GM12878 (cell line): ENCODE measurements at regions not wholly inside any gene's neighbourhood (a gene's known extent, or its start where the extent isn't known, plus 50 kb on each side); places are given as distances from the start of the nearest gene placed in this dataset.

Experiments
- ATAC-seq: fragments of 200-7000 bp; cut with Tn5 transposase; 3 replicates; pipeline ENCODE4 v1.9.1; 2020; ENCODE audit warnings: mild to moderate bottlenecking, moderate library complexity
- BruUV-seq: library from RNA; stranded (reverse); fragments of 400-500 nt; replicated peaks from 2 replicates; lab custom pipeline; 2021; lab: Mats Ljungman, UMichigan
- CTCF ChIA-PET: fragments of 300-600 bp; sonication (Branson Sonifier 250); formaldehyde crosslinking; extraction: SDS; loops from one replicate; lab custom pipeline; 2021; ENCODE audit warnings: inconsistent platforms; lab: Yijun Ruan, JAX
- POLR2A ChIA-PET: fragments of 350-600 bp; formaldehyde crosslinking; extraction: SDS; loops from one replicate; lab custom pipeline; 2021; ENCODE audit warnings: inconsistent platforms; lab: Charles Lee
- RAD21 ChIA-PET: fragments of 300-600 bp; sonication (Branson Sonifier 250); formaldehyde crosslinking; loops from one replicate; lab custom pipeline; 2023; ENCODE audit warnings: antibody characterized with exemption; ENCODE audit not compliant: unreplicated experiment; lab: Charles Lee
- SMC1A ChIA-PET: fragments of 300-600 bp; sonication (Branson Sonifier 250); formaldehyde crosslinking; loops from one replicate; lab custom pipeline; 2023; ENCODE audit not compliant: unreplicated experiment, uncharacterized antibody; lab: Charles Lee
- DNase-seq: peaks from one replicate; pipeline ENCODE4 v3.0.0-alpha.2; 2011; ENCODE audit warnings: low read depth, low spot score
- FAIRE-seq: peaks from 3 replicates; lab custom pipeline; 2011; peaks lifted over from hg19 to GRCh38; lab: Jason Lieb, UNC
- H2AFZ ChIP-seq: 2 replicates; pipeline ENCODE4 v1.6.0; 2011; ENCODE audit warnings: low read depth, low read length, control low read depth; ENCODE audit not compliant: control insufficient read depth
- H3K27ac ChIP-seq: 2 replicates; pipeline ENCODE4 v1.5.1; 2011; ENCODE audit warnings: control low read depth; ENCODE audit not compliant: control insufficient read depth, insufficient read depth
- H3K27me3 ChIP-seq, 2 experiments: replicated peaks in 1 of 2; 2 replicates each; pipeline versions ENCODE4 v1.6.0 to v1.6.1; 2011; ENCODE audit warnings: low read length in 1 of 2; ENCODE audit not compliant: control insufficient read depth in 2 of 2, insufficient read depth in 2 of 2
- H3K36me3 ChIP-seq, 2 experiments: 2 replicates each; pipeline ENCODE4 v1.5.1; 2011; ENCODE audit warnings: low read length in 1 of 2; ENCODE audit not compliant: control insufficient read depth in 2 of 2, insufficient read depth in 2 of 2
- H3K4me1 ChIP-seq: 2 replicates; pipeline ENCODE4 v1.6.1; 2011; ENCODE audit warnings: mild to moderate bottlenecking, low read length, moderate library complexity, mixed read lengths; ENCODE audit not compliant: control insufficient read depth, insufficient read depth
- H3K4me2 ChIP-seq: 2 replicates; pipeline ENCODE4 v1.6.0; 2011; ENCODE audit warnings: control low read depth; ENCODE audit not compliant: control insufficient read depth, insufficient read depth
- H3K4me3 ChIP-seq: fragments of 200-600 bp; sonication (generic); 2 replicates; pipeline ENCODE4 v1.5.1; 2016
- H3K79me2 ChIP-seq: 2 replicates; pipeline ENCODE4 v1.6.0; 2011; ENCODE audit warnings: low read length; ENCODE audit not compliant: control insufficient read depth, insufficient read depth
- H3K9ac ChIP-seq: 2 replicates; pipeline ENCODE4 v1.8.0; 2011; ENCODE audit warnings: low read length, control low read depth, mixed read lengths; ENCODE audit not compliant: control insufficient read depth, insufficient read depth
- H3K9me3 ChIP-seq: replicated peaks from 3 replicates; pipeline ENCODE4 v1.5.1; 2011; ENCODE audit warnings: mild to moderate bottlenecking, low read length; ENCODE audit not compliant: control insufficient read depth, insufficient read depth
- H4K20me1 ChIP-seq: 2 replicates; pipeline ENCODE4 v1.6.0; 2011; ENCODE audit not compliant: control insufficient read depth, insufficient read depth
- CBX3 ChIP-seq: fragments of 200-600 bp; sonication (generic); IDR thresholded peaks from 2 replicates; pipeline ENCODE4 v1.6.1; 2016; ENCODE audit warnings: low read depth, borderline replicate concordance
- CEBPB ChIP-seq, 2 experiments: fragments of 150-350 bp in 1 of 2; IDR thresholded peaks; 2 replicates each; pipeline ENCODE4 v1.6.1; 2012 to 2014; ENCODE audit warnings: low read depth in 2 of 2, low read length in 2 of 2, borderline replicate concordance in 1 of 2, inconsistent platforms in 1 of 2
- E2F8 ChIP-seq: fragments of 450-650 bp; IDR thresholded peaks from 2 replicates; pipeline ENCODE4 v1.6.1; 2018; ENCODE audit warnings: mild to moderate bottlenecking, low read depth, moderate library complexity; ENCODE audit not compliant: partially characterized antibody
- EGR1 ChIP-seq, 2 experiments: IDR thresholded peaks; 1 replicate in 1 of 2; 2 replicates in 1 of 2; pipeline ENCODE4 v1.6.1; 2011 to 2012; ENCODE audit warnings: low read depth in 2 of 2, low read length in 2 of 2, borderline replicate concordance in 1 of 2, mild to moderate bottlenecking in 1 of 2, moderate library complexity in 1 of 2
- FOXM1 ChIP-seq: IDR thresholded peaks from 2 replicates; pipeline ENCODE4 v1.6.1; 2012; ENCODE audit warnings: low read depth, mild to moderate bottlenecking, inconsistent platforms, low read length, moderate library complexity
- IKZF1 ChIP-seq: fragments of 450-650 bp; conservative IDR thresholded peaks from 2 replicates; pipeline ENCODE4 v1.6.1; 2017; ENCODE audit warnings: antibody characterized with exemption, mild to moderate bottlenecking
- JUND ChIP-seq: IDR thresholded peaks from 2 replicates; pipeline ENCODE4 v1.6.1; 2012; ENCODE audit warnings: low read depth, mild to moderate bottlenecking, low read length, improper control_type of control experiment, moderate library complexity
- MTA2 ChIP-seq: fragments of 450-650 bp; IDR thresholded peaks from 2 replicates; pipeline ENCODE4 v1.6.1; 2016; ENCODE audit warnings: low read depth, mild to moderate bottlenecking, moderate library complexity
- NKRF ChIP-seq: fragments of 450-650 bp; conservative IDR thresholded peaks from 2 replicates; pipeline ENCODE4 v1.6.1; 2017; ENCODE audit warnings: mild to moderate bottlenecking, moderate library complexity
- RAD21 ChIP-seq: IDR thresholded peaks from 2 replicates; pipeline ENCODE4 v1.6.1; 2011; ENCODE audit warnings: mild to moderate bottlenecking, low read depth, low read length, moderate library complexity; ENCODE audit not compliant: insufficient read depth
- YBX1 ChIP-seq: fragments of 450-650 bp; IDR thresholded peaks from 2 replicates; pipeline ENCODE4 v1.6.1; 2016; ENCODE audit warnings: antibody characterized with exemption
- in situ Hi-C: fragments of 300-500 bp; cut with MboI; formaldehyde crosslinking; loops from 9 replicates; pipeline ENCODE4 v1.14.3; 2018; ENCODE audit warnings: mixed read lengths
- intact Hi-C: fragments of 100-400 bp; cut with micrococcal nuclease; formaldehyde crosslinking; loops from one replicate; pipeline ENCODE4 v1.14.2; 2022; ENCODE audit not compliant: unreplicated experiment
- TF ChIP-seq, protein P1 (sequence below): IDR thresholded peaks from 2 replicates; pipeline ENCODE4 v1.6.1; 2012; ENCODE audit warnings: low read depth, low read length, improper control_type of control experiment

DNA sequence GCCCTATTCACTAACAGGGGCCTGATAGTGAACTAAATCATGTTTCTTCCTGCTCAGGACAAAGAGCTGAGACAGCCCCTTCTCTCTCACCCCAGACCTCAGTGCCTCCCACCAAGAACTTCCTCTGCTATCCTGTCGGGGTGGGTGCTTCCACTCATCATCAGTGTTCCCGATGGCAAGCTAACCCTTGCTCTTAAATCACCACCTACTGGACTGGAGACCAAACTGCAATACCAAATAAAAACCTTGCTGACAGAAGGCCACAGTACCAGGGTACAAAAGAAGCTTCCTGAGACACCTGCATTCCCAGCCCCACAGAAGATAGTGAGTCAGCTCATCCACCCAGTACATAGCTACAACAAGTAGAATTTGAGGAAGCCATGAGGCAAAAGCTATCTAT, 799.5 kb downstream of the LTN1 start (continued):
- TF ChIP-seq, protein P1, sequence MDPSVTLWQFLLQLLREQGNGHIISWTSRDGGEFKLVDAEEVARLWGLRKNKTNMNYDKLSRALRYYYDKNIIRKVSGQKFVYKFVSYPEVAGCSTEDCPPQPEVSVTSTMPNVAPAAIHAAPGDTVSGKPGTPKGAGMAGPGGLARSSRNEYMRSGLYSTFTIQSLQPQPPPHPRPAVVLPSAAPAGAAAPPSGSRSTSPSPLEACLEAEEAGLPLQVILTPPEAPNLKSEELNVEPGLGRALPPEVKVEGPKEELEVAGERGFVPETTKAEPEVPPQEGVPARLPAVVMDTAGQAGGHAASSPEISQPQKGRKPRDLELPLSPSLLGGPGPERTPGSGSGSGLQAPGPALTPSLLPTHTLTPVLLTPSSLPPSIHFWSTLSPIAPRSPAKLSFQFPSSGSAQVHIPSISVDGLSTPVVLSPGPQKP: no peak
- TF ChIP-seq, all 136 proteins: peak for 0

DNA sequence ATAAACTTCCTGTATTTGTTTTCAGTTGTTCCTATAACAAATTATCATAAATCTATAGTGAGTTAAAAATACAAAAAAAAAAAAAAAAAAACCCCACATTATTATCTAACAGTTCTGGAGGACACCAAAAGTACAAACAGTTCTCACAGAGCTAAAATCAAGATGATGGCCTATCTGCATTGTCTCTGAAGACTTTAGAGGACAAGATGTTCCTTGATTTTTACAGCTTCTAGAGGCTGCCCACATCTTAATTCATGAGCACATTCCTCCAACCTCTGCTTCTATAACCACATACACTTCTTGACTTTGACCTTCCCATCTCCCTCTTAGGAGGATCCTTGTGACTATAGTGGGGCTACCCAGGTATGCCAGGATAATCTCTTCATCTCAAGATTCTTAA, 806.1 kb downstream of the LTN1 start:
- TF ChIP-seq CEBPB (IDR thresholded peaks at IDR 0.05; ENCODE audit: borderline replicate concordance in 1 of 2, low read depth in 2 of 2, low read length in 2 of 2) (no peak), EGR1 (IDR thresholded peaks at IDR 0.05; ENCODE audit: borderline replicate concordance in 1 of 2, low read depth in 2 of 2, low read length in 2 of 2) (no peak), IKZF1 (no peak), MTA2 (no peak), YBX1 (no peak), CBX3 (no peak), RAD21 (no peak), FOXM1 (no peak), NKRF (no peak), E2F8 (no peak), JUND (no peak)
- TF ChIP-seq, protein P1: no peak
- ChIA-PET SMC1A (no interaction called here), RAD21 (no interaction called here), CTCF (no interaction called here), POLR2A (interaction anchor here (0.7 kb wide), 1 partner anchor 90 kb away, joined by 4 read pairs; no protein-coding TSS in a partner anchor)
- Histone ChIP-seq H3K9ac (no peak overlapping the region), H3K79me2 (no peaks in the 10 kb centered on the region), H2AFZ (no peak overlapping the region), H3K4me1 (no peaks in the 10 kb centered on the region), H3K27ac (no peak overlapping the region), H3K9me3 (no peaks in the 10 kb centered on the region), H3K27me3 (no peaks in the 10 kb centered on the region), H3K4me2 (no peak overlapping the region), H3K36me3 (no peaks in the 10 kb centered on the region), H4K20me1 (no peaks in the 10 kb centered on the region), H3K4me3 (no peak overlapping the region)
- ATAC-seq (no peak), FAIRE-seq (no peak), DNase-seq (no peak)
- BruUV-seq: no TSS peak
- intact Hi-C loops: no loop called here
- in situ Hi-C loops: no loop called here
